HG03139 (cell line): ENCODE measurements at regions not wholly inside any gene's neighbourhood (a gene's known extent, or its start where the extent isn't known, plus 50 kb on each side); places are given as distances from the start of the nearest gene placed in this dataset.
"Not testable (repeated sequence)": the region's sequence is repeated elsewhere in the genome, so short reads cannot be mapped to it uniquely, and the experiment has no call there.

Experiments
- ATAC-seq: cut with Tn5 transposase; IDR thresholded peaks from one replicate; pipeline ENCODE4 v1.9.1; 2021; ENCODE audit not compliant: unreplicated experiment

DNA sequence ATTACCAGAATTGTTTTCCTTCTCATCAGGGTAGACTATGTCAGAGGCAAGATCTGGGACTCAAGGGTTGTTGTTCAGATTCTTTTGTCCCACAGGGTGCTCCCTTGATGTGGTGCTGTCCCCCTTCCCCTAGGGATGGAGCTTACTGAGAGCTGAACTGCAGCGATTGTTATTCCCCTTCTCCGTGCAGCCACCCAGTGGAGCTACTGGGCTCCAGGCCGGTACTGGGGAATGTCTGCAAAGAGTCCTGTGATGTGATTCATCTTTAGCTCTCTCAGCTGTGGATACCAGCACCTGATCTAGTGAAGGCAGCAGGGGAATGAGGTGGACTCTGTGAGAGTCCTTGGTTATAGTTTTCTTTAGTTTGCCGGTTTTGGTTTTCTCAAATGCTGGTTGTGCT, 247.4 kb upstream of the HAND2 start:
- ATAC-seq: no peak

DNA sequence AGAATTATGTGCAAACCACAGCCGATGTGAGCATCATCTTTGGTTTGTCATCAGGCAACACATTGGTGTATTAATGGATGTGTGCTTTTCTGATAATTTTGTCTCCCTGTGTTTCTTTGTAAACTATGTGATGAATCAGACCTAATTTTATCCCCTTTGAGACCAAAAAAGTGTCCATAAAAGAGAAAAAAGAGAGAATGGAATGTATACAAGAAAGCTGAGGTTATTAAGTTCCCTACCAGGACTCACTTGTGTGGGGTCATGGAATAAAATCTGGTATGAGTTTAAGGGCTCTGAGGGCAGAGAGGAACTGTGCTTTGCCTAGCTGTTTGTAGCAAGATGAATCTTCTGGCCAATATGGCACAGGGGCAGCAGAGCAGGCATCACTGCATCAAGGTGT, 239.5 kb upstream of the HAND2 start:
- no peak for ATAC-seq

DNA sequence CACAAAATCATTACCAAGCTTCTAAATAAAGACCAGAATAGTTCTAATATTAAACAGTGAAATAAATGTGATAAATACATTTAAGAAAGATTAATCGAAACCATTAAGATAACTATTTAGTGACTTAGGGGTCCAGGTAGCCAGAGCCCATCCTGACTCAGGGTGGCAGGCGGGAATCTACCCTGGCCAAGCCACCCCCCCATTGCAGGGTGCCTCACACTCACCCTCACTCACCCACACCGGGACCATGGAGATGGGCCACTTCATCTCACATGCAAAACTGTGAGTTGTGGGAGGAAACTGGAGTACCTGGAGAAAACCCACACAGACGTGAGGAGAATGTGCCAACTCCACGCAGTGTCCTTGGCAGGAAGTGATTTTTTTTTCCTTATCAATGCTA, 237.6 kb upstream of the HAND2 start:
- ATAC-seq: no peak

DNA sequence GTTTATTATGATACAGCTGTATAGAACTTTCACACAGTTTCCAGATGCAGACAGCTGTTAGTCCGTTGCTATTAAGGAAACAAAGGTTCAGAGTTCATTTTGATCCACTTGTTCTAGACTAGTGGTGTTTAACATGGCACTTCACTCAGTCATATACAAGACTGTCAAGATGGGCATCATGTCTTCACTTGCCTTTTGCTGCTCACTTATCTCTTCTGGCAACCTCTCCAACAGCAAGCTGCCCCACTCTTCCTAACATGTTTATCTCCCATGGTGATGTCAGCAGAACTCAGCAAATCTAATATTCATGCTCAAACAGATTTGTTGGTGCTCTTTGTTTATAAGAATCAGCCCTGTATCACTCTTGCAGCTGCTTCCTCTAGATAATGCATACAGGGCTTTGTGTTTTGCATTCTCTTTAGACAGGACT, 236.2 kb upstream of the HAND2 start:
- ATAC-seq: no peak

GRCh38 chr4:173765751-173766150, 235.7 kb upstream of the HAND2 start:
- no peak for ATAC-seq

DNA sequence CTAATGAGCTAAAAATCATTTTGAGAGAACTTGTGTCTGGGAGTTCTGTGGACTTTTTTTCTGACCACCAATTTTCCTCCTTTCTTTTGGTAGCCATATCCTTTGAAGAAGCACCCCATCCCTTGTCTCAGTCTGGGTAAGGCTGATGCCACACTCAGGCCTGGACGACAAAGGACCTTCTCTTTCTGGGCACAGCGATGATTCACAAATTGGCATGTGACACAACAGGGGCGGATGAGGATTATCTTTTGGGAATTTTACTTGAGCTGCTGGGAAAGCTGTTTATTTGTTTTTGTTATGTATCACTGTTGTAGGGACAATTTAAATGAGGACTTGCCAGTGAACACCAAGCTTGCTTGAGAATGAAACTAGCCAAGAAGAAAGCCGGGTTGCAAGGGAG, 233.4 kb upstream of the HAND2 start:
- no peak for ATAC-seq

DNA sequence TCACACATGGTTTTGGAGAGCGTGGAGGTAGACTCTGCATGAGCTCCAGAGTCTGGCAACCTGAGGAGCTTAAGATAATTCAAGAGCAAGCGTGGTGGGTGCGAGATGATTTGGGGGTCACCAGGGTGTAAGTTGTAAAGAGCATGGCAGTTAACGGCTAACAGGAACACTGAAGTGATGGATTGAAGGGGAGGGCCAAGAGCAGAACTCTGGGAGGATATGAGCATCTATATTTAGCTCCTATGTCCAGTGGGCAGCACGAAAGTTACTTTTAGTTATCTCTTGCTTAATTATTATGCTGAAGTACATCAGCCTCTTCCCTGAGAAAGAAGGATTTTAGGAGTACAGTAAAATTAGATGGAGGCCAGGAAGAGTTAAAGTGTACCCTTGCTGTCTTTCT, 231.9 kb upstream of the HAND2 start:
- ATAC-seq: no peak

GRCh38 chr4:173761236-173761635, 231.2 kb upstream of the HAND2 start:
- ATAC-seq: no peak

- no peak for ATAC-seq
Observed at GRCh38 chr4:173758132-173758531, 228.1 kb upstream of the HAND2 start.

DNA sequence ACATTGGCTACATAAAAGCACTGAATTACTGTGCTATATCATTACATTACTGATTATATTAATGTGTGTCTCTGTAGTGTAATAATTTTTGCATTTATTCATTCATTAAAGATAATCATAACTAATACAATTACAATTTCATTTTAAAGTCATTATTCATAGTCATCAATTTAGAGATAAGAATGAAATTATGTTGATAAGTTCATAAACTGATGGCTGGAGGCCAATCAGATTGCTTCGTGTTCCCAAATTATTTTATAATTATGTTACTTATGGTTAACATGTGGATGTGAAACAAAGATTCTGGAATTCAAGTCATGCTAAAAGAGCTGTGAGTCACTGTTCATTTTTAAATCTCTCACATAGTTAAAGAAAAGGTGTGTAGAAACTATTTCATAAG, 223.4 kb upstream of the HAND2 start:
- ATAC-seq: no peak

GRCh38 chr4:173752610-173753230, 222.7 kb upstream of the HAND2 start:
- ATAC-seq: no peak

DNA sequence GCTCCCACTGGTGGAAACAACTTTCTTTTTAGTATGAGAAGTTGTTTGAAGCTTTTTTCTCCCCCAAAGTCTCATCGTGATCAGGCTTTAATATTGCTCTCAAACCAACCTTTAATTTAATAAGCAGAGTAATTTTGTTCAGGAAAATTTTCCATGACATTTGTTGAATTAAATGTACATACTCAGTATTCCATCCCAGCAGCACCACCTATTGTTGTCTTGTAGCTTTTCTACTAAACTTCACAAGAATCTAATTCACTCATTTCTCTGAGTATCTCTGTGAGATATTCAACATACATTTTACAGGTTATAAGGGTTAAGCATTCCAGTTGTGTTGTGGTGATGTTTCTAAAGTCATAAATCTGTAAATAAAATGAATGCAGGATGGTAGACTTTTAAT, 218.3 kb upstream of the HAND2 start:
- ATAC-seq: no peak

DNA sequence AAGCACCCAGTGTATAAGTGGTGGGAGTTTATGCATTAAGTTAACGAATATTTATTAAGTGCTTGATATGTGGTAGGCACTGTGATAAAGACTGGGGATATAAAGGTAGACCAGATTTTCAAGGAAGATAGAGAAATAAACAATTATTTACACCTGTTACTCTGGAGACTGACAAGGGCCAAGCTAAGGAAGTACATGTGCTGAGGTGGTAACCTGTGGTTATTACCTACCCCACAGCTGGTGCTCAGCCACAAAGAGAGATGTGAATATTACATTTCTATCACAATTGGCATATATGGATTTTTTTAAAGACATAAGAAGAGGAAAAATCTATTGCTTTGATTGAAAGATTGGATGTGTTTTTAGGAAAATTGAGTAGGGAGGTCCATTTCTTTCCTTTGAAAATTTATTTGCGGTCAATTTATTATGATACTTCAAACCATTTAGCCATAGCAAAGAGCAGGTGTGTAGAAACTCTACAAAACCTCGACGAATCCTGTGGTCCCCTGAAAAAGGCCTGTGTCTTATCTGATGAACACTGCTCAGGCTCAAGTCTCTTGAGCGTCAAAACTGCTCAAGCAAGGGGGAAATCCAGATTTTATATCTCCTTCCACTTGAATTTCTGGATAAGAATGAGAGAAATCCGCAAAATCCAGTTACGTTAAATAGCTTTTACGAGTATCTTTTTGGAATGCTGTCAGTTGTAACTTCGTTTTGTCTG, 217.7 kb upstream of the HAND2 start:
- ATAC-seq: no peak

GRCh38 chr4:173746424-173746823, 216.4 kb upstream of the HAND2 start:
- ATAC-seq: no peak

GRCh38 chr4:173745765-173746164, 215.7 kb upstream of the HAND2 start:
- no peak for ATAC-seq

- ATAC-seq: no peak
Observed at GRCh38 chr4:173736840-173737239, 206.8 kb upstream of the HAND2 start.

GRCh38 chr4:173735585-173735984, 205.6 kb upstream of the HAND2 start:
- ATAC-seq: no peak

- no peak for ATAC-seq
Observed at GRCh38 chr4:173735049-173735448, 205.0 kb upstream of the HAND2 start.

- no peak for ATAC-seq
Observed at GRCh38 chr4:173731257-173731656, 201.2 kb upstream of the HAND2 start.

DNA sequence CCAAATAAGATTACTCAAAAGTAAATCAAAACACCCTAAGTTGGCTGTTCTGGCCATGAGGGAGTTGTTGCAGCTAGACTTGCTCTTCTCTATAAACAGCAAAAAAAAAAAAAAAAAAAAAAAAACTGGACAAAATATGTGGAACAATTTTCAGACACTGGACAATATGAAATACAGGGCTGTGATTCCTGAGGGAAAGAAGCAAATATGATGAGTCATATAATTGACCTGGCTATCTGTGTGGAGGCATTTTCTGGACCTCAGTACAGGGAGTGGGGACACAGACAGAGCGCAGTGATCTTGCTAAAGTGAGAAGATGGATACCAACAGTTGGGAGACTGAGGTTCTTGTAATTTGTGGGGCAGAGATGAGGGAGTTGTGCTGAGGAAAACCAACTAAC, 192.0 kb upstream of the HAND2 start:
- no peak for ATAC-seq

DNA sequence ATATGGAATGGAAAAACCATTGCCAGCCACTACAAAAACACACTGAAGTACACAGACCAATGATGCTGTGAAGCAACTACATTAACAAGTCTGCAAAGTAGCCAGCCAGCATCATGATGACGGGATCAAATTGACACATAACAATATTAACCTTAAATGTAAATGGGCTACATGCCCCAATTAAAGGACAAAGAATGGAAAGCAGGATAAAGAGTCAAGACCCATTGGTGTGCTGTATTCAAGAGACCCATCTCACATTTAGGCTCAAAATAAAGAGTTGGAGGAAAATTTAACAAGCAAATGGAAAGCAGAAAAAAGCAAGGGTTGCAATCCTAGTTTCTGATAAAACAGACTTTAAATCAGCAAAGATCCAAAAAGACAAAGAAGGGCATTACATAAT, 188.5 kb upstream of the HAND2 start:
- not testable (repeated sequence) for ATAC-seq

- ATAC-seq: no peak
Observed at GRCh38 chr4:173717581-173717980, 187.6 kb upstream of the HAND2 start.

DNA sequence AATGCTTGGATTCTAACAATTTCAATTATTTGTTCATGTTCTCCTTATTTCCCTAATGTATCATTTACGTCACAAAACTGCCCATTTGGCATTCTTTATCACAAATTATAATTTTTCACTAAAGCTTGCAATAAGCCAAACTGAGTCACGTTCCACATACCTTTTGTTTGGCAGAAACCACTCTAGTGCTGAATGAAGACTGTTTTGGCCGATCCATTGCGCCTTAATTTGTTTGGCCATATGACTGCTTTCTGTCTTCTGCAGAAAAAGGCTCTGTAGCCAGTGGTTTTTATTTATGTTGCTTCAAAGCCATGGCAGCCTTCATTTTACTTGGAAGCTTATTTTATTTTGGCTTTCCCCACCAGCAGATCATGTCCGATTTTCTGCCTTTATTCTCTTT, 184.4 kb upstream of the HAND2 start:
- no peak for ATAC-seq
